SIG-M5 treated with dmso at 0.1 percent for 504 hours (cell line): ENCODE measurements at regions not wholly inside any gene's neighbourhood (a gene's known extent, or its start where the extent isn't known, plus 50 kb on each side); places are given as distances from the start of the nearest gene placed in this dataset.

Experiments used
- DNase-seq: peaks from one replicate; lab custom pipeline; 2025; ENCODE audit not compliant: unreplicated experiment; lab: John Stamatoyannopoulos, UW

DNA sequence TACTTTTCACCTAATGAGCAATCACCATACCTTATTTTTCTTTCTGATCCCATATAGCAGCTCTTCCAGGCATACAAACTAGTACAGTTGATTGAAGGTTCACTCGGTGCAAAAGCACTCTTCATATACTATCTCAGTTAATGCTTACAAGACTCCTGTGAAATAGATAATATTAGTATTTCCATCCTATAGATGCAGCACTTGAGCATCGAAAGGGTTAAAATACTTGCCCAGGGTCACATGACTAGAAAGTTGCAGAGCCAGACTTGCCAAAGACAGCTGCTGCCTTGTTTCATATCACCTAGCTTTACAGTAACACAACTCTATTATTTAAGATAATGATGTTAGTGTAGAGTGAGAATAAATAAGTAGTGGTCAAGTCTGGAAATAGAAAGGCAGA is 466.0 kb upstream of the TNP1 start:
- peak; percentile 35 for DNase-seq

DNA sequence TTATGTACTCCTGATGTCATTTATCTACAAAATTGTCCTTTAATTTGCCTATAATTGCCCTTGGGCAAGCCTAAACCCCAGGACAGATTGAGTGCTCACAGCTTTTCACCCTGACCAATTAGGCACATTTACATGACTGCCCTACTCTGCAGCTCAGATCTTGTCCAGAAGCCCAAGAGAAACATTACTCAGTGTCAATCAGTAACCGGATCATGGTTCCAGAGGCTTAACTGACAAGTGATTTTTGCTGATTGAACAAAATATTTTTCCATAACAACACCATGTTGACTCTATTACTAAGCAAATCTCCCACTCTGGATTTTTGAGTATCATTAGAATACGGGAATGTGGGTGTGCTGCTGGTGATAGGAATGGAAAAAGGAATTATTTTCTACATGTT is 465.4 kb upstream of the TNP1 start:
- DNase-seq: no peak

DNA sequence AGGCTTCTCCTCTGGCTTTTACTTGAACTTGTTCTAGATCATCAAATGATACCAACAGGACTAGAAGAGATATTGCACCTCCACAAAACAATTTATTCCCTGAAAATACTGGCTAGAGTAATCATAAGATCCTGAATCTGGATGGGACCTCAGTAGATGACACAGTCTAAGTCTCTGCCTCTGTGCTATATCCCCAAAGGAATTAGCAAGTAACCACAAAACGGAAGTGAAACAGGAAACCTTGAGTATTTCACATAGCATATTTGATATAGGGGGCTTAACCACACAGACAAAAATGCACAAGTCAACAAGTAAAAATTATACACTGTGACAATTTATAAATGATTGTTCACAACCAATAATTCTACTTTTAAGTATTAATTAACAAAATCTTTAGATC is 456.9 kb upstream of the TNP1 start:
- peak; percentile 84 for DNase-seq

DNA sequence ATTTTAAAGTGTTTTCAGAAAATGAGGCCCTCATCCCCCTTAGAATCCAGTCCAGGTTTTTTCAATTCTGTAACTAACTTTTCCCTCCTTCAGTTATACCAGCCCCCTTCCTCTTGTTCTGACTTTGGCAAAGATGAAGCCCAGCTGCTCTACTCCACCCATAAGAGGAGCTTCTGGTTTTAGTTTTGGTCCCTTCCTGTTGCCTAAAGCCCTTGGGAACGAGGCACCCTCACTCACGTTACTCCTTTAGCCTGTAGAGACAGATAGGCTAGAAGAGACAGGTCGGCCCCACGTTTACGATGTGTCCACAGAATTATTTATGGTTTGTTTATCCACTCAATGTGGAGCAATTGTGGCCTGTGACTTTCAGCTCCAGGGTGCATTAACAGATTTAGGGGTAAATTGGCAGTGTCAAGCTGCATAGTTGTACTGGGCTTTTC is 454.2 kb upstream of the TNP1 start:
- no peak for DNase-seq

DNA sequence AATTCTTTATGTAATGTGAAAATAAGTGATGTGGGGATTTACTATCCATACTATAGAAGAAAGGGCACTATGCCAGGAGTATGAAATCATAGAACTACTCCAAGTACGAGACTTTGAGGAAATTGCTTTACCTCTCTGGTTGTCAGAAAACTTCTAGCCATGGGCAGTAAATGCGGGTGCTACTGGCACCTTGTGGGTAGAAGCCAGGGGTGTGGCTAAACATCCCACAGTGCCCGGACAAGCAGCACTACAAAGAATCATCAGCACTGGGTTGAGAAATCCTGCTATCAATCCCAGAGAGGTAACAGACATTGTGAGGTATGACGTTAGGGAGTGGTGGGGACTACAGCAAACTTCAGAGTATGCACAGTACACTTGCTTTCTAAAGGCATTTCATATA is 453.5 kb upstream of the TNP1 start:
- no peak for DNase-seq

DNA sequence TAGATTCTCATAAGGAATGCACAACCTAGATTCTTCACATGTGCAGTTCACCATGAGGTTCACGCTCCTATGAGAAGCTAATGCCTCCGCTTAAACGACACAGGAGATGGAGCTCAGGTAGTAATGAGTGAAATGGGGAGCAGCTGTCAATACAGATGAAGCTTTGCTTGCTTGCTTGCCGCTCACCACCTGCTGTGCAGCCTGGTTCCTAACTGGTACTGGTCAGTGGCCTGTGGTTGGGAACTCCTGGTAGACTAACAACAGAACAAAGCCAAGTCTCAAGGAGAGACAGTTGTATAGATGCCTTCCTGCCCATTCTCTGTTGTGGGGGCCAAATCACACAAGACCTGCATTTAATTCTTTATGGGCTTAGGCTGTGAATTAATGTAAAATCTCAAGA is 449.2 kb upstream of the TNP1 start:
- no peak for DNase-seq

DNA sequence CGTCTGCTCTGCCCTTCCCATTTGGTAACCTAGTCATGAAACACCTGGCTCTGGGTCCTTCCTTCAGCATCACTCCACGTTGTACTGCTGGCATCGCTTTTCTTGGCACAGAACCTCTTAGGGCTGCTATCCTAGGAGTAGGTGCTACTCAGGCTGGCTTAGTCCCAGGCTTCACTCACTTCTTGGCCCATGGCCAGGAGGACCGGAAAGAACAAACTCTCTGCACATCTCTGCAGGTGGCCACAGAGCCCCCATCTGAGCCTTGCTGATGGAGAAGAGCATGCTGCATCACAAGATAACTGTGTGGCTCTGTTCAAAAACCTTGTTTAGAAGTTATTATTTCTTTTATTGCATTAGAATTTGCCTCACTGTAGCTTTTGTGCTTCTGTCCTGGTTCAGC is 447.2 kb upstream of the TNP1 start:
- DNase-seq: no peak

DNA sequence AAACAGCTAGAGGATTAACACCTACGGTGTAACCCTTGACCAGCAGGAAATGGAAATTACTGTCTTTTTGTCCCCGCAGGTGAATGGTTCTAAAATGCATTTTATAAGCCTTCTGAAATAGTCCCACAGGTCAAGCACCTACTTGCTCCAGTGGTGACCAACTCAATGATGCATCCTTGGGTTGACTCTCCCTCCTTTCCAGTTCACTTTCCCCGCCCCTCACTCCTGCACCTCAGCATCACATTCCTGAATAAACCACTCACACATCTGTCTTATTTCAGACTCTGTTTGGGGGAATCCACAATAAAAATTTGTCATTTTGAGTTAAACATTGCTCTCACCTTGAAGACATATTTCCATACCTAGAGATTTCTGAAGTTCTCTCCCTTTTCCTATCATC is 446.0 kb upstream of the TNP1 start:
- no peak for DNase-seq

DNA sequence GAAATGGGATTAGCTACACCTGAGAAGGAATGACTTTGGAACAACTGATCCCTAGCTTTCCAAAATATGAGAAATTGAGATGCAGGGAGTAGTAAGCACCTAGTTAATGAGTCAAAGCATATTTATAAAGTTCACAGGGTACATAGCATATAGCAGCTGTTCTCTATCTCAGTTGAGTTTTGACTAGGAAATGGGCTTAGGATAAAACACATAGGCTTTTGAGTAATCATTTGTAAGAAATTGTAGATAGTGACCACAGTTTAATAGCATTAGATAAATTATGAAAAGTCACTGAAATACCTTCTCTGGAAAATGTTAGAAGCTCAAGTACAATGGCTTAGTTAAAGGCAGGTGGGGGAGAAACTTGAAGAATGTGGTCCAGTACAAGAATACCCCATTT is 444.7 kb upstream of the TNP1 start:
- DNase-seq: no peak

DNA sequence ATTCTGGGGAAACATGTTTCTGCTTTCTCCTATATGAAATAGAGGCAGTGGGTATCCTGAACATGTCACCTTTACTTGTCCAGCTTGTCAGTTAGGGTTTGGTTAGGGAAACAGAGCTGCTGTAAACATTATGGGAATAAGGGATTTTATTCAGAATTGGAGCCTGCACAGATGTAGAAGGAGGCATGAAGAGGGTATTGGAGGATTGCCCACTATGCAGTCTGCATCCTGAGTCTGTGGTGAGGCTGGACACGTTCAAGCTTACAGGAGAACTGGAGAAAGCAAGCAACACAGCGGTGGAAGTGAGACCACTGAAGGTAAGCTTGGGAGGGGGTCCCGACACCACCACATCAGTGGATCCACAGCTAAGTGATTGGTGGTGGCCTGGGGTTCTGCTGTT is 443.0 kb upstream of the TNP1 start:
- DNase-seq: no peak

DNA sequence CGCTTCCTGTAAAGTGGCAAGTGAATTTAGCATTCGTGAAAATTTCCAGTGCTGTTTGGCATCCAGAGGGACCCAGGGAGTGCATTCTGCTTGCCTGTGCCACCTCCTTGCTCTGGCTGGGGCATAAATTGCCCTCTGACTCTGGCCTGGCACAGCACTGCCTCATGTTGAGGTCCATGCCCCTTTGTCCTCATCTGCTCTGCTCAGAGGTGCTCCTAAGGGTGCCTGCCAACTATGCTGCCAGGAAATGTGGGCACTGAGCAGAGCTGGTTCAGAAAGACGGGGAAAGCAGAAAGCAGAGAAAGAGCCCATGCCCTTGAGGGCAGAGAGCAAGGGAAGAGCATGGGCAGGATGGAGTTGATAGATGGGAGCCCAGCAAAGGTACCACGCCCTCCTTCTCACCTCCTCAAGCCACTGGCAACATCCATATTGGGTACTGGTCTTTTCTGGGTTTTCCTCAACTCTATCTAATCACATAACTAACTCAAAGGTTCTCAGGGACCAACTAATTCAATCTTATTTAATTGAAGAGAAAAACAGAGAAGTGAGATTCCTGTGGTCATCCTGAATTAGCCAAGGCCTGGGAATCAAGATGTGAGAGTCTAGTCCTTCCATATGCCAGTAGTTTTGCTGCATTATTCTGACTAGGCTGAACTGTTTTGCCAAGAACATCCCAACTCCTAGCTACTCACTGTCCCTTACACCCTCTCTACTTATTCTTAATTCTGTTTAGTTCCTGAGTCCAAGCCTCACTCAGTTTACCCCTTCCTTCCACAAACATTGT is 441.5 kb upstream of the TNP1 start:
- DNase-seq: no peak

DNA sequence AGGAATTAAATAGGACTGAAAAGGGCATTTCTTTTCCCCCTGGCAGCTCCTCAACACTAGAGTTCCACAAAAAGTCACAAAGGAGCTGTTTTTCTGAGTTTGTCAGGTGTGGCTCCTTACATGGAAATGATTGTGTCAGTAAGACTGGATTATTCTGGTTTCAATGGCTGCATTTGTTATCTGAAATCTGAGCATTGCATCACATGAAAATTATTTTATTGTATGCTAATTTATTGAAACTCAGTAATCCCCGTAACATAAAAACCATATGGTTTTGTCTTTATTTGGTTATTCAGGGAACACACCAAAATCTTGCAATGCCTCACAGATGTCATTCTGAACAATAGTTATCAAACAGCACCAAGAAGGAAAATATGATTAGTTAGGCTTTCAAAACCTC is 439.7 kb upstream of the TNP1 start:
- DNase-seq: no peak

DNA sequence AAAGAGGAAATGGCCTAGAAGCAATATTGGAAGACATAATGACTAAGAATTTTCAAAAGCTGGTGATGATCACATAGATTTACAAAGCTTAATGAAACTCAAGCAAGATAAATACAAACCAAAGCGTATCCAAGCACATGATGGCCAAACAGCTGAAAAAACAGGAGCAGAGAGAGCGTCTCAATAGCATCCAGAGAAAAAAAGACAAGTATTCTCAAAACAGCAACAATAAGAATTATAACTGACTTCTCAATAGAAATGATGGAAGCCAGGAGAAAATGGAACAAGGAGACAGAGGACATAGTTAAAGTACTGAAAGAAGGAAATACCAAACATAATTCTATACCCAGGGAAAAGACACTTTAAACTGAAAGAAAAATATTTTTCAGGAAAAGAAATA is 437.2 kb upstream of the TNP1 start:
- no peak for DNase-seq

DNA sequence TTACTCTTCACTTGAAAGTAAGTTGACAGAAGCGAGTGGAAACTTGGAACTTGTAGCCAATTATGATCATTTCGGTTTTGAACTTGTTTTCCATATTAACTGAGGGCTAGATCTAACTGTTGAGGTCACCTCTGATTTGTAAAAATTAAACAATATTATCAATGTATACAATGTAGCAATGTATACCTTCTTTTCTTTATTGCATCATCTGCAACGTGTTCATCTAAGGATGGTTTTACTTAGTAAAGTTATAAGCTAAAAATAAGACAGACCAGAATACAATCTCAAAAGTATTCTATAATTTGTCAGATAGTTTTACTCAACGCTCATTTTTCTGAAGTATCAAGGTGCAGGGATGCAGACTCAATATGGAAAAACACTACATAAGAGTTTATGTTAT is 435.0 kb upstream of the TNP1 start:
- DNase-seq: no peak

DNA sequence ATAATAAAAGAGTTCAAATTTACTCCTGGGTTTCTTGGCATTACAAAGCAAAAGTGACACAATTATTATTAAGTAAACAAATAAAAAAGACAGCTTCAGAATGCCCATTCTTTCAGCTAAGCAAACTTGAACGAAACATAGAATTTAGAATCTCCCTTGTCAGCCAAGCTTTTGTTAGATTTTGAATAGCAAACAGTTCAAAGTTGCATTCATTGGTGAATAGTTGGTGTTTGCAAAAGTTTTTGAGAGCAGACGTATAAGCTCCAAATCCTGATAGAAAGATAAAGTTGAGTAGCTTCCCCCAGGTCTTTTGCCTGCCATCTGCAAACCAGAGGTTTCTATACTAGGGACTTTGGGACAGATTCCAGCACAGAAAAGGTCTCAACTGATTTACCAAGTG is 434.3 kb upstream of the TNP1 start:
- DNase-seq: no peak

DNA sequence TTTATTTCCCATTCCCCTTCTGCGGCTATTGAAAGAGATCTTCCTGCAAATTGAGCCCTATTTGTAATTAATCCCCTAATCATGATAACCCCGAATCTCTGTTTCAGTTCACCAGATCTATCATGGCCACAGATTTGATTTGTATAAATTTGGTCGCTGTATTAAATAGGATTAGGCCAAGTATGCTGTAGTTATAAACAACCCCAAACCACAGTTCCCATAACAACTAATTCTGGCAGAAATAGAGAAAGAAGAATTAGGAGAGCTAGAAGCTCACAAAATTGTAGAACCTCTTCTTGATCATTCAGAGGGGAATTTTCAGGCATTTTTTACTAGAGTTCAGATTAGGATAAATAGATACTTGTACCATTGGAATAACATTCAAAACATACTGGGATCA is 433.7 kb upstream of the TNP1 start:
- no peak for DNase-seq

DNA sequence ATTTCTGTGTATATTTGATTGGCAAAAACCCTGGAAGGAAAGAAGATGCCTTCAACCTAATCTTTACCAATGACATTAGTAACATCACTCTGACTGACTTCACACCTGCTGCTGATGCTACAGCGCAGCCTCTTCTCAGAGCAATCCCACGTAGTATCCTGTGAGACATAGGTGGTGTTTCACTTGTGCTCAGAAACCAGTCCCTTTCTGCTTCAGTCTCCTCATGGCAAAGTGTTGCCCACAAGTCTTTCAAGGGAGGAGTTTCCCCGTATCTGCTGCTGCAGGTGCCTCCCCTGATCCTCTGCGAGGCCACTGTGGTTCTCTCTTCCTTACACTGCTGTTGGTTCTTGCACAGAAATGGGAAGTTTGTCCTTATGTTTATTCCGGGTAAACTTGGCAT is 433.2 kb upstream of the TNP1 start:
- DNase-seq: no peak

DNA sequence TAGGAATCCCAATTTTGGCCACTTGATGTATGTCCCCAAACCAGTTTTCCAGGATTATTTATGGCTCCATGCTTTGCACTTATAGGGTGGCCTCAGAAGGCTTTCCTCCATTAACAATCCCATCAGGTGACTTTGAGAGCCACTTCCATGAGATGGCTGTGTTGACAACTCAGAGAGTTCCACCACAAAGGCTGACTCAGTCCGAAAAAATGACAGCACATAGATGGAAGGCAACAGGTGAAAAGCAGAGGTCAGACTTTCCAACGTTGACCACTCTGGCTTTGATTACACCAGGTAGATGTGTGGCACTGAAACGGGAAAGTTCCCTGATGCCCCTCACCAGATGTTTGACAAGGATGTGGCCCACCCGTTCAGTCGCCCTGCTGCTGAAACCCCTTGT is 431.4 kb upstream of the TNP1 start:
- DNase-seq: no peak

DNA sequence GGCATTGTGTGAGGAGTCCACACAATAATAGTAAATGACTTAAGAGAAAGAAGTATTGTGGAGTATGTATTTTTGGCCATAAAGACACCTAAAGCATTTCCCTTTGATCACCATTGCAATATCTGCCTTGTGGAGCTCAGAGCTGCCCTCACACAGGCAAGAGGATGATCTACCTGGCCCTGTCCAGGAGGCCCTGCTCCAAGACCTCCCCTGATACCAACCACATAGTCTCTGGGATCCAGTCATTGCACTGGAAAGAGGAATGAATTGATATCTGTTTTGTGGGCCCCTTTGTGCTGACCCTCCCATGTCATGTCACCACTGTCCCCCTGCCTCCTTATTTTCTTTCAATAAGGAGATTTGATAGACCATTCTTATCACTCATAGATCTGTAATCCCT is 430.6 kb upstream of the TNP1 start:
- DNase-seq: no peak

DNA sequence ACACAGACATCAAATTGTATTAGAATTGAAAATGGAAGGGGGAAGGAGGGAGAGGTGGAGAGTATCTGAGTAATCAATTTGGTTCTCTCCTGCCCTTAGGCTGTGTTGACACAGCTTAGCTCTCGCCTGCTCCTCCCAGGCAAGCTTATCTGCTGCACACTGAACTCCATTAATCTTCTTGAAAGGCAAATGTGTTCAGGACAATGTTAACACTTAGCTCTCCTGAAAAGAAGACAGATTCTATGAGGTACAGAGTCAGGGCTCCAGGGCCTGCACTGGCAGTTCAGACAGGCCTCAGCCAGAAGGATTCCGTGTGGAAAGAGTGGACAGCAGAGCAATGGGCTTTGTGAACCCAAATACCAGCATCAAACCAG is 430.0 kb upstream of the TNP1 start:
- no peak for DNase-seq

DNA sequence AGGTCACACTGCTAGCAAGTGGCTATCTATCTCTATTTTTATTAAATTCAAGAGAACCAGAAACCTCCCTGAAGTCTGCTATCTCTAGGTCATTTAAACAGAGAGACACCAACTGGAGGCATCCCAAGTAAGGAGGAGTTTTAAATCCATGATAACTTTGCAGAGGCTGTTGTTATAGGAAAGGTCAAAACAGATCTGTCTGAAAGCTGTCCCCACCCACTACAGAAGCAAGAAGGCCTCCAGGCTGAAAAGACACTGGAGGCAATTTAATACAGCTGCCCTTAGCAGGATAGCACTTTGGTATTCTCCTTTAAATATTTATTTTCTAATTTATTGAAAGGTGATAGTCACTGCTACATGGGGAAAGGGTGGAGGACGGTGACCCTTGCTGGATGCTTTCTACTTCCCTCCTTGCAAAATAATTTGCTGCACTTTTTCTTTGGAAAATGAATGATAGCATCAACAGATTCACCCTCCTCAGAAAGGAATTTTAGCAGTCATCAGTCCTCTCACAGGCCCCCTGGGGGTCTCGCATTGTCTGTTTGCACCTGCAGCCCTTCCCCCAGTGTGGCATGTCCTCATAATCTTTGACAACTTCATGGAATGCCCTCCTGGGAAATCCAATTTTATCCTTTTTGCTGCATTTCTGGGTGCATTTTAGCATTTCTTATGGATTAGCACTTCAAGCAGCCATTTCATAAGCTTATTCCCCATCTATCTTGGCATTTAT is 429.5 kb upstream of the TNP1 start:
- DNase-seq: no peak

DNA sequence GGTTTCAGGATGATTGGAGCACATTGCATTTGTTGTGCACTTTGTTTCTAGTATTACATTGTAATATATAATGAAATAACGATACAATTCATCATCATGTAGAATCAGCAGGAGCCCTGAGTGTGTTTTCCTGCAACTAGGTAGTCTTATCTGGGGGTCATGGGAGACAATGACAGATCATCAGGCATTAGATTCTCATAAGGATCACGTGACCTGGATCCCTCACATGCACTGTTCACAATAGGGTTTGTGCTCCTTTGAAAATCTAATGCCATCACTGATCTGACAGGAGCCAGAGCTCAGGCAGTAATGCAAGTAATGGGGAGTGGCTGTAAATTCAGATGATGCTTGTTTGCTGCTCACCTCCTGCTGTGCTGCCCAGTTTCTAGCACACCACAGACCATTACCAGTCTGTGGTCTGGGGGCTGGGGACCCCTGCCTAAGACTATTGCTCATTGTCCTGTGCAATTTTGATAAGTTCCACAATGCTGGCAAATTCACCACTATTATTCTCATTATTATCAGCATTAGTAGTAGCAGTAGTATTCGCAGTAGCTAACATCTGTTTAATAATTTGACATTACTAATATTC is 428.7 kb upstream of the TNP1 start:
- DNase-seq: no peak
